PC-3 (cell line): ENCODE measurements at regions not wholly inside any gene's neighbourhood (a gene's known extent, or its start where the extent isn't known, plus 50 kb on each side); places are given as distances from the start of the nearest gene placed in this dataset.

Experiments
- ATAC-seq: fragments of 200-7000 bp; cut with Tn5 transposase; 2 replicates; pipeline ENCODE4 v1.9.1; 2020; ENCODE audit warnings: mild to moderate bottlenecking, moderate library complexity
- BruUV-seq: library from RNA; stranded (reverse); fragments of 400-500 nt; replicated peaks from 2 replicates; lab custom pipeline; 2021; lab: Mats Ljungman, UMichigan
- CTCF ChIA-PET: fragments of 300-600 bp; sonication (Branson Sonifier 250); formaldehyde crosslinking; loops from one replicate; lab custom pipeline; 2022; ENCODE audit warnings: antibody characterized with exemption; lab: Charles Lee
- POLR2A ChIA-PET: fragments of 300-600 bp; sonication (Branson Sonifier 250); formaldehyde crosslinking; loops from one replicate; lab custom pipeline; 2022; ENCODE audit warnings: antibody characterized with exemption; ENCODE audit not compliant: unreplicated experiment; lab: Charles Lee
- DNase-seq: peaks from one replicate; pipeline ENCODE4 v3.0.0-alpha.2; 2015
- H2AFZ ChIP-seq: fragments of 300-600 bp; sonication (generic); 2 replicates; pipeline ENCODE4 v1.6.0; 2016; ENCODE audit warnings: antibody characterized with exemption, low read length
- H3F3A ChIP-seq: fragments of 300-600 bp; sonication (generic); one replicate; pipeline ENCODE4 v1.6.0; 2017; ENCODE audit warnings: antibody characterized with exemption, low read length, control low read depth, mild to moderate bottlenecking; ENCODE audit not compliant: unreplicated experiment
- H3K27ac ChIP-seq: fragments of 300-600 bp; sonication (generic); 2 replicates; pipeline ENCODE4 v1.5.1; 2016; ENCODE audit warnings: mild to moderate bottlenecking, low read length
- H3K27me3 ChIP-seq: fragments of 300-600 bp; sonication (generic); 2 replicates; pipeline ENCODE4 v1.6.1; 2016; ENCODE audit warnings: low read length, mixed read lengths
- H3K36me3 ChIP-seq: fragments of 300-600 bp; sonication (generic); 2 replicates; pipeline ENCODE4 v1.6.1; 2016; ENCODE audit warnings: low read depth, mixed run types, low read length, mixed read lengths
- H3K4me1 ChIP-seq: fragments of 300-600 bp; sonication (generic); 2 replicates; pipeline ENCODE4 v1.5.1; 2016; ENCODE audit warnings: low read length; ENCODE audit not compliant: insufficient read depth
- H3K4me2 ChIP-seq: fragments of 300-600 bp; sonication (generic); 2 replicates; pipeline ENCODE4 v1.6.0; 2016; ENCODE audit warnings: low read length
- H3K4me3 ChIP-seq: fragments of 300-600 bp; sonication (generic); 2 replicates; pipeline ENCODE4 v1.5.1; 2016; ENCODE audit warnings: mild to moderate bottlenecking, low read length, mixed read lengths
- H3K79me2 ChIP-seq: fragments of 300-600 bp; sonication (generic); 2 replicates; pipeline ENCODE4 v1.6.1; 2017; ENCODE audit warnings: low read length, mixed read lengths
- H3K9ac ChIP-seq: fragments of 300-600 bp; sonication (generic); 2 replicates; pipeline ENCODE4 v1.6.0; 2016; ENCODE audit warnings: mild to moderate bottlenecking, low read length
- H3K9me2 ChIP-seq: fragments of 300-600 bp; sonication (generic); replicated peaks from 2 replicates; pipeline ENCODE4 v1.6.1; 2016; ENCODE audit warnings: mixed run types, low read length, mixed read lengths
- H3K9me3 ChIP-seq: fragments of 300-600 bp; sonication (generic); 2 replicates; pipeline ENCODE4 v1.6.1; 2016; ENCODE audit warnings: low read length, mixed read lengths
- H4K20me1 ChIP-seq: fragments of 300-600 bp; sonication (generic); 2 replicates; pipeline ENCODE4 v1.6.1; 2016; ENCODE audit warnings: low read length, mixed read lengths
- CTCF ChIP-seq: fragments of 300-600 bp; sonication (generic); conservative IDR thresholded peaks from 2 replicates; pipeline ENCODE4 v1.5.1; 2017; ENCODE audit warnings: antibody characterized with exemption, low read depth, mild to moderate bottlenecking, low read length
- EZH2 ChIP-seq: fragments of 300-600 bp; sonication (generic); IDR thresholded peaks from one replicate; pipeline ENCODE4 v1.6.1; 2017; ENCODE audit warnings: antibody characterized with exemption, mild to moderate bottlenecking, low read length; ENCODE audit not compliant: unreplicated experiment
- EZH2phosphoT487 ChIP-seq: fragments of 300-600 bp; sonication (generic); IDR thresholded peaks from 2 replicates; pipeline ENCODE4 v1.6.1; 2018; ENCODE audit warnings: mild to moderate bottlenecking, antibody characterized with exemption, low read length, borderline replicate concordance
- intact Hi-C: fragments of 100-400 bp; cut with micrococcal nuclease; formaldehyde crosslinking; loops from 2 replicates; pipeline ENCODE4 v1.9.0; 2023

- CTCF ChIA-PET = no interaction called here
- no peak overlapping the region for H2AFZ ChIP-seq
- no TSS peak for BruUV-seq
- H3K4me1 ChIP-seq = no peaks in the 10 kb centered on the region
- no peaks in the 10 kb centered on the region for H3K9me2 ChIP-seq
- DNase-seq (no peak), ATAC-seq (no peak)
- TF ChIP-seq EZH2 (no peak), EZH2phosphoT487 (no peak), CTCF (no peak)
- no peaks in the 10 kb centered on the region; the same call in 1 of the 2 replicates for H3K9me3 ChIP-seq
- POLR2A ChIA-PET = no interaction called here
- H3K4me2 ChIP-seq = no peak overlapping the region
- no peak overlapping the region for H3K4me3 ChIP-seq
- no peaks in the 10 kb centered on the region for H4K20me1 ChIP-seq
- intact Hi-C loops = no loop called here
- H3K9ac ChIP-seq = no peak overlapping the region
- 0 out of 2 replicates have a peak, but pooled peaks cover 7% of the 10 kb centered on the region for H3K27me3 ChIP-seq
- H3K36me3 ChIP-seq = no peaks in the 10 kb centered on the region
- H3K27ac ChIP-seq = no peak overlapping the region
- H3K79me2 ChIP-seq = no peaks in the 10 kb centered on the region
- H3F3A ChIP-seq = no peaks in the 10 kb centered on the region
Measured at GRCh38 chr1:30153743-30154449, 569.5 kb downstream of the MATN1 start.

- no peak overlapping the region for H2AFZ ChIP-seq
- no peak overlapping the region for H3K9ac ChIP-seq
- no peak overlapping the region for H3K27ac ChIP-seq
- TF ChIP-seq CTCF (no peak), EZH2 (no peak), EZH2phosphoT487 (no peak)
- H3K27me3 ChIP-seq = no peaks in the 10 kb centered on the region
- no peaks in the 10 kb centered on the region for H4K20me1 ChIP-seq
- no TSS peak for BruUV-seq
- H3F3A ChIP-seq = no peaks in the 10 kb centered on the region
- H3K79me2 ChIP-seq = no peaks in the 10 kb centered on the region
- intact Hi-C loops = no loop called here
- DNase-seq (no peak), ATAC-seq (no peak)
- no peaks in the 10 kb centered on the region for H3K4me1 ChIP-seq
- H3K9me3 ChIP-seq = no peaks in the 10 kb centered on the region; the same call in 1 of the 2 replicates
- H3K36me3 ChIP-seq = no peaks in the 10 kb centered on the region
- H3K9me2 ChIP-seq = no peaks in the 10 kb centered on the region
- ChIA-PET POLR2A (no interaction called here), CTCF (no interaction called here)
- H3K4me3 ChIP-seq = no peak overlapping the region
- no peak overlapping the region for H3K4me2 ChIP-seq
Measured at GRCh38 chr1:30151826-30152225, 571.6 kb downstream of the MATN1 start.

GRCh38 chr1:30151119-30151518 is 572.3 kb downstream of the MATN1 start:
- H3K4me2 ChIP-seq = no peak overlapping the region
- ChIA-PET CTCF (no interaction called here), POLR2A (no interaction called here)
- no TSS peak for BruUV-seq
- H3K9me3 ChIP-seq = no peaks in the 10 kb centered on the region; the same call in 1 of the 2 replicates
- no peaks in the 10 kb centered on the region for H3K27me3 ChIP-seq
- no peaks in the 10 kb centered on the region for H4K20me1 ChIP-seq
- DNase-seq = no peak
- no peaks in the 10 kb centered on the region for H3F3A ChIP-seq
- H3K9me2 ChIP-seq = no peaks in the 10 kb centered on the region
- no peak overlapping the region for H2AFZ ChIP-seq
- H3K27ac ChIP-seq = no peak overlapping the region
- H3K4me3 ChIP-seq = no peak overlapping the region
- no peak overlapping the region for H3K9ac ChIP-seq
- no peaks in the 10 kb centered on the region for H3K36me3 ChIP-seq
- no peaks in the 10 kb centered on the region for H3K79me2 ChIP-seq
- intact Hi-C loops = no loop called here
- no peak for TF ChIP-seq EZH2
- TF ChIP-seq CTCF = no peak
- TF ChIP-seq EZH2phosphoT487 = no peak
- H3K4me1 ChIP-seq = no peaks in the 10 kb centered on the region
- ATAC-seq = no peak
